DMS53 (cell line): ENCODE measurements at regions not wholly inside any gene's neighbourhood (a gene's known extent, or its start where the extent isn't known, plus 50 kb on each side); places are given as distances from the start of the nearest gene placed in this dataset.
A peak's percentile ranks its signal among the peaks of the same experiment; 100 is the strongest.
"Not testable (repeated sequence)": the region's sequence is repeated elsewhere in the genome, so short reads cannot be mapped to it uniquely, and the experiment has no call there.

Source experiments
- DNase-seq: peaks from one replicate; lab custom pipeline; 2025; lab: John Stamatoyannopoulos, UW

DNA sequence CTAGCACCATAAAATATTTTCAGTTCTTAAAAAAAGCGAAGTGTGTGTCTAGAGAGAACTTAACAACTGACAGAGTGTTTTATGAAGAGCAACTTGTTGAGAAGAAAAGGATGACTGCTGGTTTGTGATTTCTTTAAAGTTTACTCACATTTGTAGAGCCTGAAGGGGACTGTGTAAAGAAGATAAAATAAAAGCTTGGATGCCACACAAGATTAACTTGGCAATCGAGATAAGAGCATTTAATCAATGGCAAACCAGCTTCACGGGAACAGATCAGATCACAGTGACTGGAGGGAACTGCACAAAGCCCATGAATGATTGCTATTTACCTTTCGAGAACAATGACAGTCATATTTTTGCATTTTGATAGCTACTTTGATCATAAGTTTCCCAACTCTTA is 2013.1 kb upstream of the CDH9 start:
- DNase-seq, result no peak

DNA sequence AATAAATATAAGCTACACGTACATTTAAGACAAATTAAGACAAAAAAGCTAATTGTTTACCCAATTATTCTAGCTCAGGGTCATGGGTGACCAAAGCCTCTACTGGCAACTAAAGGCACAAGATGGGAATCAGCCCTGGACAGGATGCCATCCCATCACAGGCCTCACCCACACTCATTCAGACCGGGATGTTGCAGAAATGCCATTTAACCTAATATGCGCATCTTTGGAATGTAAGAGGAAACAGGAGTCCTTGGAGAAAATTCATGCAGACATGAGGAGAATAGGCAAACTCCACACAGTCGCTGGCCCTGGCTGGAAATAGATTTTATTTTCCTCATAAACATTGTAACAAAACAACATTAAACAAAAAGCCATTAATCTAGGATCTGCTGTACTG is 2003.8 kb upstream of the CDH9 start:
- DNase-seq, result no peak

DNA sequence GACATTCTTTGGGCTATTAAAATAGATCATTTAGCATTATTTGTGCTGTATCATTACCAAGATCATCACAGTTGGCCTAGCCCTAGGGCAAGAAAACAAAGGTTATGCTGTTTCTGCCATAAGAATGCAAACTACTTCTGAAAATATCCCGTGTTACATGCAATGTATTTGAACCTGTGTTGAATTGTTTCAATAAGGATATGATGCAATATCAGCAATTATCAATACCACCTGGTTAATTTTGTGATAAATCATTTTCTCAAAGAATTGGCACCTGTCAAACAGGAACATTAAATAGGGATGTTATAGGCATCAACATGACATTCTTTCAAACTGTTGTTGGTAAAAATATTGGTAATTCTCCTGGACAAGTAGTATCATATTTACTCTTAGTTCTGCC is 2002.0 kb upstream of the CDH9 start:
- DNase-seq, result no peak

DNA sequence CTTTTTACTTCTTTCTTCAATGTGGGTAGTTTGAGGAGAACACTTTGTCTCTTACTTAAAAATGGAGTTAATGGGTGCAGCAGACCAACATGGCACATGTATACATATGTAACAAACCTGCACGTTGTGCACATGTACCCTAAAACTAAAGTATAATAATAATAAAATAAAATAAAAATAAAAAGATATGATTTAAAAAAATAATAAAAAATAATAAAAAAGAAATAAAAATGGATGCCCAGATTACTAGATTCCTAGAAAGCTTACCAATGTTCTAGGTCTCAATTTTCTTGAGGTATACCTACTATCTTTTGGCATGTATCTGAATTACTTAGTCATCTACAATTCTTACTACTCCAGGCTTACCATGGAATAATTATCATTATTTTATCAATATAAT is 2001.6 kb upstream of the CDH9 start:
- DNase-seq, result no peak

DNA sequence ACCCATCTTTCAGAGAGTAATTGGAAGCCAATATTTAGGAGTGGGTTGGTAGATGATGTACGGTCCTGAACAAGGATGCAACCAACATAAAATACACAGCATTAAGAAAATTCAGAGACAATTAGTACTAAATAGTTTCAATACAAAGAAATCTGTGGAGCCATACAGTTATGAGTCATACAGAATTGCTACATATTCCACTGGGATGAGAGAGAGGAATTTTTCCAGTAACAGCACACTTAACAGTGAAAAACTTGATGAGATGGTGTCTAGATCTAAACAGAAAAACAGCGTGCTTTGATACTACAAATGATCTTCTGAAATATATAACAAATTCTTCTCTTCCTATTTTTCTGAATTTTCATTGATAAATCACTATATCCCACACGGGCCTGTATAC is 1999.3 kb upstream of the CDH9 start:
- no peak for DNase-seq

DNA sequence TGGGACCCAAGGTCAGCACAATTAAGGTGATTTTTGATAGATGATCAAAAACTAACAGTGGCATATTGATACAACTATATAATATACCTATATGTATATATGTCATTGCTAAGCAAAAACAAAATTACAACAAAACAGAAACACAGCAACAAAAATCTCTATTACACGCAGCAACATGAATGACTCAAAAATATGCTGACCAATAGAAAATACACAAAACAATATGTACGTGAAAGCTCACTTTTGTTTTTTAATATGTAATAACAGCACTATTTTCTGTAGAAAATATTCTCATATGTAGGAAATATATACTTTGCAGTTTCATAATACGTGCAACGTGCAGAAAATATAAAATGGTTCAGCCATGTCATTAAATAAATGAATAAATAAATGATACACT is 1985.7 kb upstream of the CDH9 start:
- no peak for DNase-seq

DNA sequence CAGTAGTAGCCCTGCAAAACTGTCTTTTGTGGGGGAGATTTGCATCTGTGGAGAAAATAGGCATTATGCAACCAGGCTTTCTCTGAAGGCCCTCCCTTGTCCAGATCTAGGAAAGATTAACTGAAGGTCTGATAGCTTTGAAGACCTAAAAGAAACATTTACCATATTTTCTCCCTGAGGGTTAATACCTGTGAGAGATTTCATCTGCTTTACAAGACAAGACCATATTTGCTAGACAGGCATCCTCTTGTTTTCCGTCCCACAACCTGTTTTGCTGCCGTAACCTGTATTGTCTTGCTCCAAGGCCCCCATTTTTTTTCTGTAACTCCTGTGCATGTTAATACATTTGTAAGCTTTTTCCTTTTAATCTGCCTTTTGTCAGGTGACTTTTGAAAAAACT is 1985.2 kb upstream of the CDH9 start:
- no peak for DNase-seq

GRCh38 chr5:29017501-29017900 is 1979.1 kb upstream of the CDH9 start:
- DNase-seq, result no peak

GRCh38 chr5:29016067-29016466 is 1977.7 kb upstream of the CDH9 start:
- DNase-seq, result peak; percentile 56

- DNase-seq, result no peak
Observed at GRCh38 chr5:29015523-29015922, 1977.1 kb upstream of the CDH9 start.

DNA sequence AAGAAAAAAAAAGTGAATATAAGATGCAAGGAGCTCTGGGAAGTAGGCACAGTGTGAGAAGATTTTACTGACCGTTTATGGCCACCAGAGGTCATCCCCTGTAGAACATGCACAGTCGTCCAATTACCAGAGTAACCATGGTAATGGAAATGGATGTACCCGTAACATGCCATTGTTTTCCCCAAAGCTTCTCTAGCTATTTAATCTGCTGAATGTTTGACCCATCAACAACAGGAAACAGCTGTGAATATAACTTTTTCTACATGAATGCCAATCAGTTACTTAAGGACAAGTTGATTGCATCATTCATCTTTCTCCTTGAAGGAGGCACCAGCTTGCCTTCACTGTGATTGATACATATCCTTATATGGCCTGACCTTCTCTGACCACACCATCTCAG is 1967.0 kb upstream of the CDH9 start:
- peak; percentile 72 for DNase-seq

GRCh38 chr5:29002481-29002880 is 1964.1 kb upstream of the CDH9 start:
- DNase-seq, result no peak

DNA sequence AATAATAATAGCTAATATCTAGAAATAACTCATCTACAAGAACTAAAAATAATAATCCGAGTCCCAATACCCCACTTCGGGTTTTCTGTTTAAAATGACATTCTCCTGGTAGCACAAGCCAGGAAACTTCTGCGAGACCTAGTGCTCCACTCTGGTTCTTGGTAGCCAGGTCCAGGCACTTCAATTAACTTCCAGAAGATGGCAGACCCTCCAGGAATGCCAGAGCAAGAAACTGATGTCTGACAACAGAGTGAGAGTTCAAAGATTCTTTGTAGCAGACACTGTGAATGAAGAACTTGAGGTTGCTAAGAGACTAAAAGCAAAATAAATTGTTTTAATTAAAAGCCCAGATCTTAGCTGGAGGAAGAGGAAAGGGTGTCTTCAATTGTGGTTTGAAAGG is 1963.3 kb upstream of the CDH9 start:
- DNase-seq, result peak; percentile 10

- DNase-seq, result no peak
Observed at GRCh38 chr5:28984639-28985038, 1946.3 kb upstream of the CDH9 start.

GRCh38 chr5:28975508-28975907 is 1937.1 kb upstream of the CDH9 start:
- DNase-seq, result no peak

GRCh38 chr5:28967848-28968247 is 1929.5 kb upstream of the CDH9 start:
- no peak for DNase-seq

GRCh38 chr5:28961816-28962215 is 1923.4 kb upstream of the CDH9 start:
- DNase-seq, result no peak

- DNase-seq, result no peak
Observed at GRCh38 chr5:28958581-28958980, 1920.2 kb upstream of the CDH9 start.

- no peak for DNase-seq
Observed at GRCh38 chr5:28957450-28957849, 1919.1 kb upstream of the CDH9 start.

- no peak for DNase-seq
Observed at GRCh38 chr5:28954074-28954473, 1915.7 kb upstream of the CDH9 start.

DNA sequence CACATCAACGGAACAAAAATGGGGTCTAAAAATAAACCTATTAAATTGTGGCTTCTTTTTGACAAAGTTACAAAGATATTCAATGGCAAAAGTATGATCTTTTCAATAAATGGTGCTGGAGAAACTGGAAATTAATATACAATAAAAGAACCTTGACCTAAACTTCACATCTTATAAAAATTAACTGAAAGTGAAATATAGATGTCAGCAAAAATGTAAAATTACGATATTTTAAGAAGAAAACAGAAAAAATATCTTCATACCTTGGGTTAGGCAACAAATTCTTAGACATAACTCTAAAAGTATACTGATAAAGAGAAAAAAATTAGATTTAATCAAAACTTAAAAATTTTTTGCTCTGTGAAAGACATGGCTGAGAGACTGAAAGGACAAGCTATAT is 1909.5 kb upstream of the CDH9 start:
- DNase-seq, result no peak

DNA sequence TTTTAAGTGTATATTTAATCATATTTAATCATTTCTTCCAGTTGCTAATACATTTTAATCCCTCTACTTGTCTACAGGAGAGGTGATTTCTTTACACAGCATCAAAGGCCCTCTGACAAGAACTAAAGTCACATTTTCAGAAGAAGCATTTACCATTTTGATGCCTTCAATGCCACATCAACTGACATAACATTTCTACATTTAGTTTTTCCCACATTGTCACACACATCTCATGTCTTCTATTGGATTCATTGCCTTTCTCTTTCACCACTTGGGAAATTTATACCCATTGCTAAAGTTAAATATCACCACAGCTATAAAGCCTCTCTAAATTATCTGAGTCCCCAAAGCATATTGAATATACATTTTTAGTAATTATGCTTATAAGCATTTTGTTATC is 1907.5 kb upstream of the CDH9 start:
- no peak for DNase-seq

DNA sequence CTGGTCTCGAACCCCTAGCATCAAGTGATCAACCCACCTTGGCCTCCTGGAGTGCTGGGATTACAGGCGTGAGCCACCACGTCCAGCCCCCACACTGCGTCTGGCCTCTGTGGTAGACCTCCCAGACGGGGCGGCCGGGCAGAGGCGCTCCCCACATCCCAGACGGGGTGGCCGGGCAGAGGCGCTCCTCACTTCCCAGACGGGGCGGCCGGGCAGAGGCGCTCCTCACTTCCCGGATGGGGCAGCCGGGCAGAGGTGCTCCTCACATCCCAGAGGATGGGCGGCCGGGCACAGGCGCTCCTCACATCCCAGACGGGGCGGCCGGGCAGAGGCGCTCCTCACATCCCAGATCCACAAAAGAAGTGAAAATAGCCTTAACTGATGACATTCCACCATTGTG is 1891.0 kb upstream of the CDH9 start:
- DNase-seq, result not testable (repeated sequence)

GRCh38 chr5:28928327-28928790 is 1890.0 kb upstream of the CDH9 start:
- DNase-seq, result not testable (repeated sequence)
